Upper lobe of right lung (tissue), 1 donor: ENCODE measurements at regions not wholly inside any gene's neighbourhood (a gene's known extent, or its start where the extent isn't known, plus 50 kb on each side); places are given as distances from the start of the nearest gene placed in this dataset.

ENCODE experiments used
- ATAC-seq: fragments of 200-7000 bp; cut with Tn5 transposase; one replicate; pipeline ENCODE4 v1.9.1; 2020; ENCODE audit warnings: mild to moderate bottlenecking, moderate library complexity
- DNase-seq: peaks from one replicate; pipeline ENCODE4 v3.0.0-alpha.2; 2020
- H3K27ac ChIP-seq: fragments of 200-600 bp; one replicate; pipeline ENCODE4 v1.8.0; 2022
- H3K27me3 ChIP-seq: fragments of 200-600 bp; one replicate; pipeline ENCODE4 v1.8.0; 2022; ENCODE audit warnings: mild to moderate bottlenecking
- H3K36me3 ChIP-seq: fragments of 200-600 bp; one replicate; pipeline ENCODE4 v1.8.0; 2022
- H3K4me1 ChIP-seq: fragments of 200-600 bp; one replicate; pipeline ENCODE4 v1.8.0; 2022
- H3K4me3 ChIP-seq: fragments of 200-600 bp; one replicate; pipeline ENCODE4 v1.8.0; 2022; ENCODE audit warnings: mild to moderate bottlenecking
- H3K9me3 ChIP-seq: fragments of 200-600 bp; one replicate; pipeline ENCODE4 v1.8.0; 2022
- intact Hi-C: fragments of 100-400 bp; cut with DNase I; formaldehyde crosslinking; loops from one replicate; pipeline ENCODE4 v1.11.0; 2022
- TF ChIP-seq, protein P1 (sequence below): fragments of 200-600 bp; IDR thresholded peaks from one replicate; pipeline ENCODE4 v1.8.0; 2022; ENCODE audit warnings: antibody characterized with exemption
- donor health status: DM: no; HTN: yes; CAD: no; lungs with severe emphysema.

DNA sequence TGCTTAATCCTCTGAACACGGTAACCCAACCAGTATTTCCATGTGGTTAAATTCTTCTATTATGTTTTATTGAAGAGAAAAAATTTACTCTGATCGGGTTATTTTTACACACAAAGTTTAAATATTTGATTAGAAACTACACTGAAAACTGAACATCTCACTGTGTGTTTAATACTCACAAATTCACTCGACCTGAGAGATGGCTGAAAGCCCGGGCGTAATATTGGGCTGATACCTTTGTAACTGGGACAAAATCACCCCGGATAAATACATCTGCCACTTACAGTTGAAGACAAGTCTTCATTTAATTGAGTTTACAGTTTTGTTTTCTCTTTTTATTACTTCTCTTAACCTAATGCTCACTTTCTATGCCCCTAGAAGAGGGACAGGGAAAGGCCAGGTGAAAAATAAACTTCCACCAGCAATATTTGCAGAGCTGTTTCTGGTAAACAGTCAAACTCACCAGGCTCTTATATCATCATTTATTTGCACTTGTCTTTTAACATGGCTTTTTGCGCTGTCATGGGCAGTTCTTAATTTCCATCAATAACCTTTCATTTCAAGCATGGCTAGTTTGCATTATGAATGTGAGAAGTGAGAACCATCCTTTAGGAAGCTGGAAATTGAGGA is 145.6 kb upstream of the TMCO5A start:
- no peak for ATAC-seq
- Histone ChIP-seq H3K27me3 (no peaks in the 10 kb centered on the region), H3K4me3 (no peak overlapping the region), H3K36me3 (no peaks in the 10 kb centered on the region), H3K27ac (no peak overlapping the region), H3K9me3 (no peaks in the 10 kb centered on the region), H3K4me1 (no peaks in the 10 kb centered on the region)
- TF ChIP-seq, protein P1, sequence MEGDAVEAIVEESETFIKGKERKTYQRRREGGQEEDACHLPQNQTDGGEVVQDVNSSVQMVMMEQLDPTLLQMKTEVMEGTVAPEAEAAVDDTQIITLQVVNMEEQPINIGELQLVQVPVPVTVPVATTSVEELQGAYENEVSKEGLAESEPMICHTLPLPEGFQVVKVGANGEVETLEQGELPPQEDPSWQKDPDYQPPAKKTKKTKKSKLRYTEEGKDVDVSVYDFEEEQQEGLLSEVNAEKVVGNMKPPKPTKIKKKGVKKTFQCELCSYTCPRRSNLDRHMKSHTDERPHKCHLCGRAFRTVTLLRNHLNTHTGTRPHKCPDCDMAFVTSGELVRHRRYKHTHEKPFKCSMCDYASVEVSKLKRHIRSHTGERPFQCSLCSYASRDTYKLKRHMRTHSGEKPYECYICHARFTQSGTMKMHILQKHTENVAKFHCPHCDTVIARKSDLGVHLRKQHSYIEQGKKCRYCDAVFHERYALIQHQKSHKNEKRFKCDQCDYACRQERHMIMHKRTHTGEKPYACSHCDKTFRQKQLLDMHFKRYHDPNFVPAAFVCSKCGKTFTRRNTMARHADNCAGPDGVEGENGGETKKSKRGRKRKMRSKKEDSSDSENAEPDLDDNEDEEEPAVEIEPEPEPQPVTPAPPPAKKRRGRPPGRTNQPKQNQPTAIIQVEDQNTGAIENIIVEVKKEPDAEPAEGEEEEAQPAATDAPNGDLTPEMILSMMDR: no peak
- intact Hi-C loops: no loop called here
- DNase-seq: no peak

DNA sequence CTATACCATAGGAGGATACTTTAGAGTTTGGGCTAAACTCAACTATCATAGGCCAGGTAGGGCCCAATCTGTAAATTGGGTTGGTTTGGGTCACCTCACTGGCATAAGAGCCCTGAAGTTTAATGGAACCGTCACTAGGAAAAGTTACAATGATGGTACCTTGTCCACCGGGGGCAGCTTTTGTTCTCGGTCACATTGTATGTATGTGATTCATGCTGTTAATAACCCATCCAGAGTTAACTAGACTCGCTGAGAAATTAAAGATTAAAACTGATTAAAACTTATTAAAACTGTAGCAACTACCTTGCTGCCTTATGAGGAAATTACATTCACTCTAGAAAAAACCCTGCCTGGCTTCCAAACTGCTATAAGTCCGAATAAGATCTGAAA is 145.0 kb upstream of the TMCO5A start:
- intact Hi-C loops: no loop called here
- ATAC-seq (no peak), DNase-seq (no peak)
- Histone ChIP-seq H3K4me1 (no peaks in the 10 kb centered on the region), H3K36me3 (no peaks in the 10 kb centered on the region), H3K27me3 (no peaks in the 10 kb centered on the region), H3K4me3 (no peak overlapping the region), H3K27ac (no peak overlapping the region), H3K9me3 (no peaks in the 10 kb centered on the region)
- TF ChIP-seq, protein P1: no peak

- intact Hi-C loops: no loop called here
- Histone ChIP-seq H3K36me3 (no peaks in the 10 kb centered on the region), H3K9me3 (no peaks in the 10 kb centered on the region), H3K4me1 (no peaks in the 10 kb centered on the region), H3K27ac (no peak overlapping the region), H3K4me3 (no peak overlapping the region), H3K27me3 (no peaks in the 10 kb centered on the region)
- DNase-seq (no peak), ATAC-seq (no peak)
- TF ChIP-seq, protein P1: no peak
These were observed 144.6 kb upstream of the TMCO5A start for GRCh38 chr15:37789881-37790280.

DNA sequence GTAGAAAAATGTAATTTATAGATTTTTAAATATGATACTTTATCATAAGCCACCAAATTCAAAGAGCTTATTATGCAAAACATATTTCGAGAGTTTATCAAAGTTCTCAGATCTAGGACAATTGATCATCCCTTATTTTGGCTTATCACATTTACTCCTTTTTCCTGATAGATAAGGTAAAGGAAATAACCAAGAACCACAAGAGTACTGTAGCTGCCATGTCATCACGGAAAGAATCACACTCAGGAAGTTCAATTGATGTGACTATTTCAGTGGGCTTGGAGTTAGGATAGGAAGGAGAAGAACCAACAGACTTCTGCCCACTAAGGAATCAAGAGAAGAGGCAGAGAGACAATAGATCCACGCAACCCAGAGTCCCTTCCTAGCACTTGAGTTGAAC is 142.7 kb upstream of the TMCO5A start:
- intact Hi-C loops: no loop called here
- TF ChIP-seq, protein P1: no peak
- no peaks in the 10 kb centered on the region for H3K9me3 ChIP-seq
- no peak overlapping the region for H3K4me3 ChIP-seq
- ATAC-seq (no peak), DNase-seq (no peak)
- H3K27ac ChIP-seq: no peak overlapping the region
- no peaks in the 10 kb centered on the region for H3K27me3 ChIP-seq
- no peaks in the 10 kb centered on the region for H3K4me1 ChIP-seq
- H3K36me3 ChIP-seq: no peaks in the 10 kb centered on the region

DNA sequence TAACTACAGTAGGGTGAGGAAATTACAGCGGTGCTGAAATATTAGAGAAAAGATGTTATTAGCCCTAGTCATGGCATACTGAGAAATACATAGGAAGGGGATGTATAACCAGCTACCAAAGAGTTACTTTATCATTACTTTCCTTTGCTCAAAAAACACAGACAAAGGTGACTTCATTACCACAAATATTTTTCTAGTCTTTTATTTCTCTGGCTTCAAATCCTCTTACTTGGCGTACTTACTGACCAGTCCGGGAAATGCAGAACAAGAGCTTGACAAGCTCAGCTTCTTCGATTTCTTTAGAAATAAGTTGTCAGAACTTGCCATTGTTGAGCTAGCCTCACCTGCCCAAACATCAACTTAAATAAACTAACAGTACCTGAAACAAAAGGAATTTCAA is 142.1 kb upstream of the TMCO5A start:
- Histone ChIP-seq H3K36me3 (no peaks in the 10 kb centered on the region), H3K27ac (no peak overlapping the region), H3K27me3 (no peaks in the 10 kb centered on the region), H3K4me1 (no peaks in the 10 kb centered on the region), H3K9me3 (no peaks in the 10 kb centered on the region), H3K4me3 (no peak overlapping the region)
- intact Hi-C loops: no loop called here
- TF ChIP-seq, protein P1: no peak
- ATAC-seq: no peak
- DNase-seq: no peak

GRCh38 chr15:37793851-37794250 is 140.6 kb upstream of the TMCO5A start:
- no peaks in the 10 kb centered on the region for H3K36me3 ChIP-seq
- no peaks in the 10 kb centered on the region for H3K9me3 ChIP-seq
- intact Hi-C loops: no loop called here
- H3K4me3 ChIP-seq: no peak overlapping the region
- ATAC-seq: no peak
- no peak for DNase-seq
- no peak overlapping the region for H3K27ac ChIP-seq
- TF ChIP-seq, protein P1: no peak
- H3K27me3 ChIP-seq: no peaks in the 10 kb centered on the region
- no peaks in the 10 kb centered on the region for H3K4me1 ChIP-seq
